OCI-LY3 (cell line): ENCODE measurements at regions not wholly inside any gene's neighbourhood (a gene's known extent, or its start where the extent isn't known, plus 50 kb on each side); places are given as distances from the start of the nearest gene placed in this dataset.

ENCODE experiments used
- H2AFZ ChIP-seq: fragments of 200-600, 300-600 bp; shearing (Covaris generic); 2 replicates; pipeline ENCODE4 v1.6.0; 2014; ENCODE audit warnings: antibody characterized with exemption, low read depth, low read length
- H3K27ac ChIP-seq: fragments of 200-600, 300-600 bp; sonication (generic); 2 replicates; pipeline ENCODE4 v1.5.1; 2014; ENCODE audit warnings: mild to moderate bottlenecking, low read length, moderate library complexity, mixed read lengths
- H3K27me3 ChIP-seq: fragments of 200-600, 300-600 bp; sonication (generic); 2 replicates; pipeline ENCODE4 v1.6.1; 2014; ENCODE audit warnings: low read depth, low read length, mixed read lengths
- H3K36me3 ChIP-seq: fragments of 200-600, 300-600 bp; sonication (generic); replicated peaks from 2 replicates; pipeline ENCODE3; 2014; ENCODE audit warnings: low read depth, low read length, mixed read lengths
- H3K4me1 ChIP-seq: fragments of 300-600, 200-600 bp; sonication (generic); 2 replicates; pipeline ENCODE4 v1.6.1; 2014; ENCODE audit warnings: low read length, mixed read lengths
- H3K4me2 ChIP-seq: fragments of 200-600, 300-600 bp; sonication (generic); 2 replicates; pipeline ENCODE4 v1.6.1; 2014; ENCODE audit warnings: low read length, mixed read lengths
- H3K4me3 ChIP-seq: fragments of 300-600, 200-600 bp; sonication (generic); 2 replicates; pipeline ENCODE4 v1.5.1; 2014; ENCODE audit warnings: antibody characterized with exemption, mild to moderate bottlenecking, low read length, moderate library complexity
- H3K79me2 ChIP-seq: fragments of 300-600, 200-600 bp; shearing (Covaris generic); 2 replicates; pipeline ENCODE4 v1.6.1; 2014; ENCODE audit warnings: mild to moderate bottlenecking, low read length, mixed read lengths
- H3K9ac ChIP-seq: fragments of 300-600, 200-600 bp; shearing (Covaris generic); 2 replicates; pipeline ENCODE4 v1.6.0; 2014; ENCODE audit warnings: mild to moderate bottlenecking, low read length, moderate library complexity
- H3K9me3 ChIP-seq: fragments of 200-600, 300-600 bp; shearing (Covaris generic); 2 replicates; pipeline ENCODE4 v1.6.1; 2014; ENCODE audit warnings: low read length, mixed read lengths; ENCODE audit not compliant: insufficient read depth
- H4K20me1 ChIP-seq: fragments of 200-600, 300-600 bp; sonication (generic); 2 replicates; pipeline ENCODE4 v1.6.1; 2016; ENCODE audit warnings: low read length, mixed read lengths; ENCODE audit not compliant: insufficient read depth
- EZH2phosphoT487 ChIP-seq: fragments of 200-600 bp; shearing (Covaris generic); IDR thresholded peaks from 2 replicates; pipeline ENCODE4 v1.6.1; 2018; ENCODE audit warnings: antibody characterized with exemption, mixed run types, low read depth
- TF ChIP-seq, protein P1 (sequence below): fragments of 200-600, 300-600 bp; sonication (generic); IDR thresholded peaks from 2 replicates; pipeline ENCODE4 v1.5.1; 2014; ENCODE audit warnings: antibody characterized with exemption, low read length, low read depth

DNA sequence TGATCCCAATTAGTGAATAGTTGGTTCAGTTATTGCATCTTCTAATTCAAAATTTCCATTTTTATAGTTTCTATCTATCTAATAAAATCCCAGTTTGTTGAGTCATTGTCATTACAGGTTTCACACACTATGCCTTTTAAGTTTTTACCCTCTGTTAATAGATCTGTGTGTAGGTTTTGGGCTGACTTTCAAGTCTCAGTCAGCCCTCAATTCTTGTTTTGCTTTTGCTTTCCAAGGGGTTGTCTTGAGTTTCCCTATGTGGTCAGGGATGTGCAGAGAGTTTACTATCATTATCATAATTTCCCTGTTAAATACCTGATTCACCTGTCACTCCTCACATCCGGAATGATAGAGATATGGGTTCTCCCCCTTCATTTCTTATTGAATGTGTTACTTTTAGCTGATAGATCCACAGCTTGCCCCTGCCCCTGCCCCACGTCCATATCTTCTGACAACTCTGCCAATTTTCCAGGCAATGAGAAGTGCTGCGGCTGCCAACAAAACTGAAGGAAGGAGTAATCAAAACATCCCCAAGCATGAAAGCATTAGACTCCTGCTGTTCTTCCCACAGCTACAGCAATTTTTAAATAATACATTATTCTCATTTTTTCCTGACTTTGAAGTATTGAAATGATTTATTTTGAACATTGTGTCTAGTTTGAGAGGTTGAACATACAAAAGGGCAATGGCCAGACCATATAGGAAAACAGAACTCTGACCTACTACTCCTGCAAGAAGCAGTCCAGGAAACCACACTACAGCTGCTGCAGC lies 1064.8 kb downstream of the SUCLG1 start:
- Histone ChIP-seq H3K4me3 (no peak overlapping the region), H4K20me1 (no peaks in the 10 kb centered on the region), H3K9ac (no peak overlapping the region), H3K79me2 (no peaks in the 10 kb centered on the region), H2AFZ (no peak overlapping the region), H3K36me3 (no peaks in the 10 kb centered on the region), H3K4me1 (no peaks in the 10 kb centered on the region), H3K9me3 (no peaks in the 10 kb centered on the region), H3K27ac (no peak overlapping the region), H3K4me2 (no peak overlapping the region), H3K27me3 (no peaks in the 10 kb centered on the region)
- TF ChIP-seq, protein P1, sequence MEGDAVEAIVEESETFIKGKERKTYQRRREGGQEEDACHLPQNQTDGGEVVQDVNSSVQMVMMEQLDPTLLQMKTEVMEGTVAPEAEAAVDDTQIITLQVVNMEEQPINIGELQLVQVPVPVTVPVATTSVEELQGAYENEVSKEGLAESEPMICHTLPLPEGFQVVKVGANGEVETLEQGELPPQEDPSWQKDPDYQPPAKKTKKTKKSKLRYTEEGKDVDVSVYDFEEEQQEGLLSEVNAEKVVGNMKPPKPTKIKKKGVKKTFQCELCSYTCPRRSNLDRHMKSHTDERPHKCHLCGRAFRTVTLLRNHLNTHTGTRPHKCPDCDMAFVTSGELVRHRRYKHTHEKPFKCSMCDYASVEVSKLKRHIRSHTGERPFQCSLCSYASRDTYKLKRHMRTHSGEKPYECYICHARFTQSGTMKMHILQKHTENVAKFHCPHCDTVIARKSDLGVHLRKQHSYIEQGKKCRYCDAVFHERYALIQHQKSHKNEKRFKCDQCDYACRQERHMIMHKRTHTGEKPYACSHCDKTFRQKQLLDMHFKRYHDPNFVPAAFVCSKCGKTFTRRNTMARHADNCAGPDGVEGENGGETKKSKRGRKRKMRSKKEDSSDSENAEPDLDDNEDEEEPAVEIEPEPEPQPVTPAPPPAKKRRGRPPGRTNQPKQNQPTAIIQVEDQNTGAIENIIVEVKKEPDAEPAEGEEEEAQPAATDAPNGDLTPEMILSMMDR: no peak
- no peak for TF ChIP-seq EZH2phosphoT487

DNA sequence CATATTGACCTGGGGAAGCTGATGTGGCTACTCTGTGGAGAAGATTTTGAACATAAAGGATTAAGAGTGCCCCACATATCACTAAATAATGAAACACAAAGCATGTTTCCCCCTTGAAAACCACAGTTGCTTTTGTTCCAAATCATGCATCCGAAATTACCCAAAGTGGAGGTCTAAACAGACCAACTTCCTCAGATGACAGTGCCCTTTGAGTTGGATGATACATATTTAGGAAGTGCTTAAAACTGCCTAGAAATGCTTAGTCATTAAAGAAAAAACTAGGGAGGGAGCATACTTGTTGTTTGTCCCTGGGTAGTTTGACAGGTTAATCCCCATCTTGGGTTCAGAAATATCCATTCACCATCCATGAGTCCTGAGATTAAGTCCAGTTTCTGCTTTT lies 1070.3 kb downstream of the SUCLG1 start:
- Histone ChIP-seq H3K36me3 (no peaks in the 10 kb centered on the region), H3K4me3 (no peak overlapping the region), H3K4me1 (no peaks in the 10 kb centered on the region), H3K9me3 (no peaks in the 10 kb centered on the region), H2AFZ (no peak overlapping the region), H3K4me2 (no peak overlapping the region), H3K27me3 (no peaks in the 10 kb centered on the region), H3K27ac (no peak overlapping the region), H3K9ac (no peak overlapping the region), H3K79me2 (no peaks in the 10 kb centered on the region), H4K20me1 (no peaks in the 10 kb centered on the region)
- no peak for TF ChIP-seq EZH2phosphoT487
- TF ChIP-seq, protein P1: no peak

DNA sequence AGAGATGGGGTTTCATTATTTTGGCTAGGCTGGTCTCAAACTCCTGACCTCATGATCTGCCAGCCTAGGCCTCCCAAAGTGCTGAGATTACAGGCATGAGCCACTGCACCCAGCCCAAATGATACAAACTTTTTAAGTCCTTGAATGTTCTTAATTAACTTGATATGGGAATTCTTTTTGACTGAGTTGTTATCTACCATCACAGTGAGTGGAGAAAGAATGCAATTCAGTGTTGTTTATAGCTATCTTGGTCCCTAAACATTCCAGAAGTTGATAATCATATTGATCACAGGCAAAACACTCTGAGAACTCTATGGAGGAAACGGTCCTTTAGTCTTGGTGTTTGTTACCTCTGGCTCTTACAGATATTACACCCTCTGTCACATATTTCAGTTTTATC lies 1072.5 kb downstream of the SUCLG1 start:
- no peak overlapping the region for H2AFZ ChIP-seq
- no peaks in the 10 kb centered on the region for H3K4me1 ChIP-seq
- H3K27me3 ChIP-seq: no peaks in the 10 kb centered on the region
- no peaks in the 10 kb centered on the region for H3K79me2 ChIP-seq
- H3K36me3 ChIP-seq: no peaks in the 10 kb centered on the region
- H3K27ac ChIP-seq: no peak overlapping the region
- no peak overlapping the region for H3K9ac ChIP-seq
- no peaks in the 10 kb centered on the region for H4K20me1 ChIP-seq
- TF ChIP-seq, protein P1: no peak
- TF ChIP-seq EZH2phosphoT487: no peak
- no peak overlapping the region for H3K4me3 ChIP-seq
- no peaks in the 10 kb centered on the region for H3K9me3 ChIP-seq
- H3K4me2 ChIP-seq: no peak overlapping the region

DNA sequence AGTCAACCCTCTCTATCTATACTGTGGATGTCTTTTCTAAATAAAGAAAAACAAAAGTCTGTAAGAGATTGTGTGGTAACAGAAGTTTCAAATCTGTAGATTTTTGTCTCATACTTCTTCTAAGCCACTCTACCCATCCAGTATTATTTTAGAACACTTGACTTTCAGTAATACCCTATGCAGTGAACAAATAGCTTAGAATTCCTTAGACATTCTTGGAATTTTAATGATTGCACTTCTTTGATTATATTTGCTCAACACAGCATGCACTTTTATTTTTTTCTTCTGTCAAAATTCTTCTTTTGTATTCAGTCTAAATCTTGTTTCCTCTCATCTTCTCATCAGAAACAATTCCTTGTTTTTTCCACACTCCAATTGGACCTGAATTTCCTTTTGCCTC lies 1080.2 kb downstream of the SUCLG1 start:
- Histone ChIP-seq H3K27ac (no peak overlapping the region), H3K9ac (no peak overlapping the region), H4K20me1 (no peaks in the 10 kb centered on the region), H3K36me3 (no peaks in the 10 kb centered on the region), H3K4me2 (no peak overlapping the region), H3K9me3 (0 out of 2 replicates have a peak, but pooled peaks cover 3% of the 10 kb centered on the region), H3K79me2 (no peaks in the 10 kb centered on the region), H2AFZ (no peak overlapping the region), H3K27me3 (no peaks in the 10 kb centered on the region), H3K4me3 (no peak overlapping the region), H3K4me1 (no peaks in the 10 kb centered on the region)
- TF ChIP-seq, protein P1: no peak
- no peak for TF ChIP-seq EZH2phosphoT487
